Endothelial cell of umbilical vein (primary cell): ENCODE measurements at regions not wholly inside any gene's neighbourhood (a gene's known extent, or its start where the extent isn't known, plus 50 kb on each side); places are given as distances from the start of the nearest gene placed in this dataset.

Source experiments
- BruUV-seq: library from RNA; stranded (reverse); fragments of 400-500 nt; replicated peaks from 2 replicates; lab custom pipeline; 2021; lab: Mats Ljungman, UMichigan
- CTCF ChIA-PET: fragments of 300-600, 350-600 bp; sonication (Branson Sonifier 250); formaldehyde crosslinking; loops from one replicate; lab custom pipeline; 2021; ENCODE audit warnings: antibody characterized with exemption, inconsistent platforms; lab: Charles Lee
- POLR2A ChIA-PET: fragments of 300-600, 350-600 bp; sonication (Branson Sonifier 250); formaldehyde crosslinking; loops from one replicate; lab custom pipeline; 2021; ENCODE audit warnings: antibody characterized with exemption, inconsistent platforms; lab: Charles Lee
- DNase-seq: peaks from one replicate; pipeline ENCODE4 v3.0.0-alpha.2; 2011; ENCODE audit warnings: low read depth, low spot score
- FAIRE-seq: peaks from 2 replicates; lab custom pipeline; 2011; peaks lifted over from hg19 to GRCh38; lab: Jason Lieb, UNC
- H2AFZ ChIP-seq: 2 replicates; pipeline ENCODE4 v1.6.0; 2012; ENCODE audit warnings: low read depth, low read length, control low read depth, inconsistent platforms
- H3K27ac ChIP-seq: 2 replicates; pipeline ENCODE4 v1.5.1; 2011; ENCODE audit warnings: low read depth, mild to moderate bottlenecking, control low read depth, low read length, moderate library complexity; ENCODE audit not compliant: insufficient read depth
- H3K27me3 ChIP-seq, 2 experiments: 2 replicates each; pipeline versions ENCODE4 v1.6.0 to v1.6.1; 2011; ENCODE audit warnings: low read length in 2 of 2, mixed read lengths in 1 of 2; ENCODE audit not compliant: control insufficient read depth in 2 of 2, insufficient read depth in 2 of 2
- H3K36me3 ChIP-seq, 2 experiments: 2 replicates in 1 of 2; 3 replicates in 1 of 2; pipeline ENCODE4 v1.5.1; 2011; ENCODE audit warnings: low read length in 2 of 2, mild to moderate bottlenecking in 1 of 2, moderate library complexity in 1 of 2; ENCODE audit not compliant: control insufficient read depth in 2 of 2, insufficient read depth in 2 of 2; ENCODE audit errors: extremely low read depth in 1 of 2
- H3K4me1 ChIP-seq: 3 replicates; pipeline ENCODE4 v1.5.1; 2011; ENCODE audit warnings: mild to moderate bottlenecking, low read length; ENCODE audit not compliant: control insufficient read depth, insufficient read depth; ENCODE audit errors: extremely low read depth
- H3K4me2 ChIP-seq: 2 replicates; pipeline ENCODE4 v1.6.1; 2011; ENCODE audit warnings: low read length, control low read depth, mixed read lengths; ENCODE audit not compliant: insufficient read depth
- H3K4me3 ChIP-seq, 3 experiments: fragments of 200-600 bp in 1 of 3; sonication (generic), shearing (Covaris generic) in 1 of 3; replicated peaks in 1 of 3; 2 replicates each; pipeline ENCODE4 v1.5.1; 2011 to 2016; ENCODE audit warnings: control low read depth in 3 of 3, low read length in 3 of 3, mild to moderate bottlenecking in 2 of 3, inconsistent platforms in 1 of 3, low read depth in 1 of 3, moderate library complexity in 1 of 3; ENCODE audit not compliant: insufficient read depth in 1 of 3
- H3K79me2 ChIP-seq: 2 replicates; pipeline ENCODE4 v1.6.0; 2012; ENCODE audit warnings: low read length, inconsistent platforms; ENCODE audit not compliant: control insufficient read depth, insufficient read depth
- H3K9ac ChIP-seq: replicated peaks from 2 replicates; pipeline ENCODE3; 2011; ENCODE audit warnings: low read length, control low read depth; ENCODE audit not compliant: insufficient read depth; ENCODE audit errors: extremely low read depth
- H3K9me1 ChIP-seq: replicated peaks from 3 replicates; pipeline ENCODE4 v1.6.0; 2011; ENCODE audit warnings: mild to moderate bottlenecking, low read length; ENCODE audit not compliant: control insufficient read depth, insufficient read depth; ENCODE audit errors: extremely low read depth
- H3K9me3 ChIP-seq: replicated peaks from 2 replicates; pipeline ENCODE4 v1.5.1; 2012; ENCODE audit warnings: low read length, inconsistent platforms; ENCODE audit not compliant: control insufficient read depth, insufficient read depth
- H4K20me1 ChIP-seq: replicated peaks from 2 replicates; pipeline ENCODE3; 2011; ENCODE audit warnings: mild to moderate bottlenecking, low read length; ENCODE audit not compliant: control insufficient read depth, insufficient read depth; ENCODE audit errors: extremely low read depth
- EZH2 ChIP-seq: IDR thresholded peaks from 2 replicates; pipeline ENCODE4 v1.6.1; 2012; ENCODE audit warnings: borderline replicate concordance, low read depth, mild to moderate bottlenecking, moderate library complexity, low read length, inconsistent platforms; ENCODE audit not compliant: severe bottlenecking
- FOS ChIP-seq: IDR thresholded peaks from 2 replicates; pipeline ENCODE4 v1.6.1; 2011; ENCODE audit warnings: mild to moderate bottlenecking, low read length, moderate library complexity, borderline replicate concordance; ENCODE audit not compliant: insufficient read depth
- GATA2 ChIP-seq: IDR thresholded peaks from 2 replicates; pipeline ENCODE4 v1.7.0; 2011; ENCODE audit warnings: low read depth, mild to moderate bottlenecking, moderate library complexity, mixed read lengths, low read length; ENCODE audit not compliant: insufficient read length, insufficient read depth
- JUN ChIP-seq: IDR thresholded peaks from 2 replicates; pipeline ENCODE4 v1.6.1; 2011; ENCODE audit warnings: borderline replicate concordance, low read depth; ENCODE audit not compliant: insufficient read length, insufficient read depth
- MYC ChIP-seq: IDR thresholded peaks from one replicate; pipeline ENCODE4 v1.6.1; 2011; ENCODE audit warnings: mild to moderate bottlenecking, low read depth, low read length
- POLR2A ChIP-seq: IDR thresholded peaks from 2 replicates; pipeline ENCODE4 v1.6.1; 2012; ENCODE audit warnings: low read depth, mild to moderate bottlenecking, control low read depth, low read length
- POLR2AphosphoS5 ChIP-seq: IDR thresholded peaks from 2 replicates; pipeline ENCODE4 v1.6.1; 2012; ENCODE audit warnings: low read depth, mild to moderate bottlenecking, control low read depth, low read length, moderate library complexity; ENCODE audit not compliant: insufficient read depth
- dilution Hi-C: fragments of 300-500 bp; cut with MboI; formaldehyde crosslinking; loops from one replicate; pipeline ENCODE4 v1.15.0; 2019; ENCODE audit warnings: low sequenced_read_pairs; ENCODE audit not compliant: extremely low pct_ligation_motif_present
- intact Hi-C: fragments of 100-400 bp; cut with micrococcal nuclease; formaldehyde crosslinking; loops from one replicate; pipeline ENCODE4 v1.10.0; 2022
- TF ChIP-seq, protein P1 (sequence below): IDR thresholded peaks from 2 replicates; pipeline ENCODE4 v1.6.1; 2011; ENCODE audit not compliant: insufficient read depth, insufficient read length
- TF ChIP-seq, protein P2 (sequence below), 2 donors: IDR thresholded peaks; 1 replicate in 1 of 2; 2 replicates in 1 of 2; pipeline ENCODE4 v1.5.1; 2011; ENCODE audit warnings: low read length in 2 of 2, mild to moderate bottlenecking in 2 of 2, moderate library complexity in 2 of 2, control low read depth in 1 of 2, inconsistent platforms in 1 of 2, low read depth in 1 of 2; ENCODE audit not compliant: insufficient read depth in 1 of 2; ENCODE audit errors: extremely low read depth in 1 of 2

DNA sequence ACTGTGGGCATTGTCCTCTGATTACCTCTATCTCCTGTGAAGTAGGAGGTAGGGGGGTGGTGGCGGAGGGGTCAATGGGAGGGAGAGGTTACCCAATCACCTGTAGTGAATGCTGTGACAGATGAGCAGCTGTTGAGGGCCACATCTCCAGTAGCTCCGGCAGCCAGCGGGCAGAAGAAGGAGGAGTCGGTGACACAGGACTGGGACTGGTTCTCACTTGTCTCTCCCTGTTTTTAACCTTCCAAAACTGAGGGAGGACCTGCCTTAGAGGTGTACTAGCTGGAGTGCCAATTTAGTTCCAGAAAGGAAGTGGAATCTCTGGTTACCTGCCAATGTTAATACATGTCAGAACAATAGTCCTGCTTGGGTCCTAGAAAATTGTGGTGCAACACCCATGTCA lies 56.2 kb upstream of the ENAH start:
- Histone ChIP-seq H2AFZ (no peak overlapping the region), H4K20me1 (no peaks in the 10 kb centered on the region), H3K79me2 (no peaks in the 10 kb centered on the region), H3K9ac (no peak overlapping the region), H3K9me1 (no peaks in the 10 kb centered on the region), H3K36me3 (no peaks in the 10 kb centered on the region), H3K4me2 (no peak overlapping the region), H3K9me3 (no peaks in the 10 kb centered on the region), H3K27ac (no peak overlapping the region), H3K4me3 (no peak overlapping the region), H3K4me1 (no peaks in the 10 kb centered on the region), H3K27me3 (no peaks in the 10 kb centered on the region)
- TF ChIP-seq FOS, result no peak
- TF ChIP-seq, protein P1, sequence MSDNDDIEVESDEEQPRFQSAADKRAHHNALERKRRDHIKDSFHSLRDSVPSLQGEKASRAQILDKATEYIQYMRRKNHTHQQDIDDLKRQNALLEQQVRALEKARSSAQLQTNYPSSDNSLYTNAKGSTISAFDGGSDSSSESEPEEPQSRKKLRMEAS, result no peak
- no peak for TF ChIP-seq EZH2
- TF ChIP-seq POLR2AphosphoS5, result no peak
- no peak for TF ChIP-seq GATA2
- TF ChIP-seq, protein P2, sequence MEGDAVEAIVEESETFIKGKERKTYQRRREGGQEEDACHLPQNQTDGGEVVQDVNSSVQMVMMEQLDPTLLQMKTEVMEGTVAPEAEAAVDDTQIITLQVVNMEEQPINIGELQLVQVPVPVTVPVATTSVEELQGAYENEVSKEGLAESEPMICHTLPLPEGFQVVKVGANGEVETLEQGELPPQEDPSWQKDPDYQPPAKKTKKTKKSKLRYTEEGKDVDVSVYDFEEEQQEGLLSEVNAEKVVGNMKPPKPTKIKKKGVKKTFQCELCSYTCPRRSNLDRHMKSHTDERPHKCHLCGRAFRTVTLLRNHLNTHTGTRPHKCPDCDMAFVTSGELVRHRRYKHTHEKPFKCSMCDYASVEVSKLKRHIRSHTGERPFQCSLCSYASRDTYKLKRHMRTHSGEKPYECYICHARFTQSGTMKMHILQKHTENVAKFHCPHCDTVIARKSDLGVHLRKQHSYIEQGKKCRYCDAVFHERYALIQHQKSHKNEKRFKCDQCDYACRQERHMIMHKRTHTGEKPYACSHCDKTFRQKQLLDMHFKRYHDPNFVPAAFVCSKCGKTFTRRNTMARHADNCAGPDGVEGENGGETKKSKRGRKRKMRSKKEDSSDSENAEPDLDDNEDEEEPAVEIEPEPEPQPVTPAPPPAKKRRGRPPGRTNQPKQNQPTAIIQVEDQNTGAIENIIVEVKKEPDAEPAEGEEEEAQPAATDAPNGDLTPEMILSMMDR (IDR thresholded peaks at IDR 0.05; ENCODE audit: extremely low read depth in 1 of 2, insufficient read depth in 1 of 2, low read depth in 1 of 2, low read length in 2 of 2), result no peak
- TF ChIP-seq POLR2A, result no peak
- TF ChIP-seq MYC, result no peak
- no peak for TF ChIP-seq JUN
- POLR2A ChIA-PET, result no interaction called here
- intact Hi-C loops, result no loop called here
- no TSS peak for BruUV-seq
- CTCF ChIA-PET, result interaction anchor here (1.3 to 1.5 kb wide), 2 partner anchors 9 to 15 kb away, joined by 3 to 4 read pairs; no protein-coding TSS in a partner anchor
- DNase-seq (no peak), FAIRE-seq (no peak)
- dilution Hi-C loops, result no loop called here
